Activated CD4-positive, alpha-beta memory T cell treated with anti-CD3 and anti-CD28 coated beads, Interleukin-2, amount 10 ng/mL, durations not matched to agents 7 days and 5 days (primary cell): ENCODE measurements at regions not wholly inside any gene's neighbourhood (a gene's known extent, or its start where the extent isn't known, plus 50 kb on each side); places are given as distances from the start of the nearest gene placed in this dataset.
"Not testable (repeated sequence)": the region's sequence is repeated elsewhere in the genome, so short reads cannot be mapped to it uniquely, and the experiment has no call there.

Source experiments
- CTCF ChIA-PET: fragments of 350-600 bp; sonication (Branson Sonifier 250); formaldehyde crosslinking; loops from one replicate; lab custom pipeline; 2021; ENCODE audit warnings: antibody characterized with exemption, inconsistent platforms; lab: Charles Lee
- POLR2A ChIA-PET: fragments of 350-600 bp; sonication (Branson Sonifier 250); formaldehyde crosslinking; loops from one replicate; lab custom pipeline; 2021; ENCODE audit warnings: antibody characterized with exemption; lab: Charles Lee
- DNase-seq: peaks from one replicate; pipeline ENCODE4 v3.0.0-alpha.2; 2020
- H3K27ac Mint-ChIP-seq: one replicate; pipeline ENCODE4 v1.8.0; 2021; ENCODE audit warnings: mild to moderate bottlenecking, mixed read lengths
- H3K27me3 Mint-ChIP-seq: one replicate; pipeline ENCODE4 v1.8.0; 2021; ENCODE audit warnings: mixed read lengths
- H3K36me3 Mint-ChIP-seq: one replicate; pipeline ENCODE4 v1.8.0; 2021; ENCODE audit warnings: low read depth, mixed read lengths
- H3K4me1 Mint-ChIP-seq: one replicate; pipeline ENCODE4 v1.8.0; 2021; ENCODE audit warnings: mixed read lengths
- H3K4me3 Mint-ChIP-seq: one replicate; pipeline ENCODE4 v1.8.0; 2021; ENCODE audit warnings: mild to moderate bottlenecking, mixed read lengths
- H3K9me3 Mint-ChIP-seq: one replicate; pipeline ENCODE4 v1.8.0; 2021; ENCODE audit warnings: mixed read lengths

GRCh38 chr21:35982717-35983116 lies 77.6 kb downstream of the SETD4 start:
- Mint-ChIP-seq H3K27me3 (peaks cover 18% of the 10 kb centered on the region), H3K4me1 (no peaks in the 10 kb centered on the region), H3K9me3 (no peaks in the 10 kb centered on the region), H3K36me3 (no peaks in the 10 kb centered on the region), H3K27ac (no peak overlapping the region), H3K4me3 (no peak overlapping the region)
- no peak for DNase-seq
- ChIA-PET CTCF (no interaction called here), POLR2A (no interaction called here)

DNA sequence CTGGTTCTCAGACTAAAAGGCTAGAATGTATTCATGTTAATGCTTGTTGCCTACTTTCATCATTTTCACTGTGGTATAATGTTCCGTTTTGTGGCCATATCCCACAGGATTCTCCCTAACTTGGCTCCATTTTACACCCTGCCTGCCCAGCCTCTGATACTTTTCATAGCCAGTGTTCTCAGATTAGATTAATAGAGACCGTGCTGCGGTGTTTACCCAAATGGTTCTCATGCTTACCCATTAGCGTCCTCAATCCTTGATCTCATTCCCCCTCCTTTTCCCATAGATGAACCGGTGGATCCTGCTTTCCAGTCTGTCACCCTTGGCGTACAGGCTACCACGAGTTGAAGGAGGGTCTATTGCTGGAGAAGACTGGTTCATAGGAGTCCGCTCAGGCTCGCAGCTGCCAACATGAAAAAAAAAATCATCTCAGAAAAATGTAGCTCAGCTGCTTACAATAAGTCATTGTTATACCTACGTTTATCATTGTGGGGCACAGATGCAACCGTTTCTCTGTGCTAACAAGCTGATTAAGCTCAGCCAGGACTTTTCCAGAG lies 78.7 kb downstream of the SETD4 start:
- H3K27ac Mint-ChIP-seq = no peak overlapping the region
- ChIA-PET POLR2A (no interaction called here), CTCF (no interaction called here)
- no peaks in the 10 kb centered on the region for H3K36me3 Mint-ChIP-seq
- peaks cover 13% of the 10 kb centered on the region for H3K27me3 Mint-ChIP-seq
- no peak for DNase-seq
- no peaks in the 10 kb centered on the region for H3K4me1 Mint-ChIP-seq
- H3K9me3 Mint-ChIP-seq = no peaks in the 10 kb centered on the region
- H3K4me3 Mint-ChIP-seq = no peak overlapping the region

DNA sequence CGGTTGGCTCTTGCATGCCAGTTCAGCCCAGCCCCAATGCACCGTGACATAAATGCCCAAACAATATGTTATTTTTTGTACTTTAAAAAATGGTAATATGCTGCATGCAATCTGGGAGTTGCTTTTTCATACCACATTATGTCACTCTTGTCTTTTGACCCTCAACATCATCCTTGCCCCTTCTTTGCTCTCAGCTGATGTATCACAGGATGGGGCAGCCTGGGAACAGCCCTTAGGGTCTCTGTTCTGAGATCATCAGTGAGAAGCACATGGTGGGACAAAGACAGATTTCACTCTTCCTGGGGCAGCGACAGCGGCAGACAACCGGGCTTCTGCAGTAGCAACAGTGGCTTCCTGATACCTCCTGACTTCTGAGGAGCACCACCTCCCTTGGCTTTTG lies 79.5 kb downstream of the SETD4 start:
- H3K27me3 Mint-ChIP-seq = peaks cover 10% of the 10 kb centered on the region
- no peaks in the 10 kb centered on the region for H3K4me1 Mint-ChIP-seq

GRCh38 chr21:35977860-35978259 lies 82.5 kb downstream of the SETD4 start:
- H3K4me1 Mint-ChIP-seq, POLR2A ChIA-PET: not testable (repeated sequence)

More for the DNA sequence above, 79.5 kb downstream of the SETD4 start:
- no peaks in the 10 kb centered on the region for H3K9me3 Mint-ChIP-seq
- H3K36me3 Mint-ChIP-seq = no peaks in the 10 kb centered on the region
- DNase-seq = no peak
- POLR2A ChIA-PET = no interaction called here
- CTCF ChIA-PET = interaction anchor here (2.0 kb wide), 1 partner anchor 132 kb away, joined by 5 read pairs; no protein-coding TSS in a partner anchor
- H3K4me3 Mint-ChIP-seq = no peak overlapping the region
- H3K27ac Mint-ChIP-seq = no peak overlapping the region

DNA sequence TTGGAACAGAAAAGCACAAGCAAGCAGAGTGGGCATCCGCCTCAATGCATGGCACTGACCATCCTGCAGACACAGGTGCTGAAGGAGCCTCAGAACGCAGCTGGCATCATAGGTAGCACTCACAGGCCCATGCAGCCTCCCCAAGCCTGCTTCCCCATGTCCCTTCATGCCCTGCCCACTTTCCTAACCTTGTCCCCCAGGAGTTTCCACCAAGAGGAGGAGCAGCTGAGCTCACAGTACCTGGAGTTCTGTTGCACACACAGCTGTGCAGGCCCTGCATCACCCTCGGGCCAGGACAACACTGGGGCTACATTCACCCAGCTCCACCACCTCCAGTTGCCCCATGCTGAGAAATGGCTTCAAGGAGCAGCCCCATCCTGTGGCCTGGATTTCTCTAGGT lies 83.4 kb downstream of the SETD4 start:
- ChIA-PET POLR2A (no interaction called here), CTCF (no interaction called here)
- Mint-ChIP-seq H3K27ac (no peak overlapping the region), H3K4me1 (no peaks in the 10 kb centered on the region), H3K27me3 (peaks cover 9% of the 10 kb centered on the region), H3K9me3 (no peaks in the 10 kb centered on the region), H3K36me3 (no peaks in the 10 kb centered on the region), H3K4me3 (no peak overlapping the region)
- DNase-seq = no peak

More at GRCh38 chr21:35977860-35978259, 82.5 kb downstream of the SETD4 start:
- H3K27ac Mint-ChIP-seq, H3K9me3 Mint-ChIP-seq, H3K4me3 Mint-ChIP-seq, H3K36me3 Mint-ChIP-seq, CTCF ChIA-PET, DNase-seq: not testable (repeated sequence)
- peaks cover 13% of the 10 kb centered on the region for H3K27me3 Mint-ChIP-seq

DNA sequence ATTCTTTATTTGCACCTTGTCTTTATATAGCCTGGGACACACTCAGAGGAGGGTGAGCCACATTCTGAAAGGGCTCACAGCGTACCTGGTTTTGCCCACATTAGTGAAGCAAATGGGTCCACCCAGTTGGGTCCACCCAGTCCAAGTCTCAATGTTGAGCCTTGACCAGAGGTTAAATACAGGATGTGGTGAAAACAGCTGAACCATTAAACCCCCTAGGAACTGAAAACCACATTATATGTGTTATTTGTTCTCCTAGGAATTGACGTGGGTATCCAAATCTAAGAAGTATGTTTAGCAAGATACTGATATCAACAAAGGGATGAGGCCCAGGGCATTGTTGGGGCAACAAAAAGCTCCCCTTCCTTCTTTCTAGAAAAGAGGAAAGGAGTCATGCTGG lies 83.8 kb downstream of the SETD4 start:
- ChIA-PET POLR2A (no interaction called here), CTCF (no interaction called here)
- Mint-ChIP-seq H3K36me3 (no peaks in the 10 kb centered on the region), H3K27ac (no peak overlapping the region), H3K4me3 (no peak overlapping the region), H3K9me3 (no peaks in the 10 kb centered on the region), H3K4me1 (no peaks in the 10 kb centered on the region), H3K27me3 (peaks cover 9% of the 10 kb centered on the region)
- DNase-seq = no peak

GRCh38 chr21:35974775-35975174 lies 85.6 kb downstream of the SETD4 start:
- H3K27ac Mint-ChIP-seq = no peak overlapping the region
- no peaks in the 10 kb centered on the region for H3K9me3 Mint-ChIP-seq
- CTCF ChIA-PET = no interaction called here
- no peak overlapping the region for H3K4me3 Mint-ChIP-seq
- no peaks in the 10 kb centered on the region for H3K4me1 Mint-ChIP-seq
- no peaks in the 10 kb centered on the region for H3K36me3 Mint-ChIP-seq
- DNase-seq = no peak
- H3K27me3 Mint-ChIP-seq = peaks cover 7% of the 10 kb centered on the region
- POLR2A ChIA-PET = no interaction called here

DNA sequence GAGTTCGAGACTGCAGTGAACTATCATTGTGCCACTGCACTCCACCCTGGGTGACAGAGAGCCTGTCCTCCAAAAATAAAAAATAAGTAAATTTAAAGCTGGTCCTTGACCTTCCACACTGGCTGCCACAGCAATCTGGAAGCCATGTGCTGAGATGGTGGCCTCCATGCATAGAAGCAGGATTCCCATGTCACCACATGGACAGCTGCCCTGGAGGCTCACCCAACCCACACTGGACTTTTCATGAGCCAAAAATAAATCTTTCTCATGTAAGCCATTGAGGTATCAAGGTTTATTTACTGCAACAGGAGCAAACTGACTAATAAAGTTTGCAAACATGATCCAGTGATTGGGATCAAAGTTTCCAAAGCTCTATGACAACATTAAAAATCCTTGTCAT lies 88.5 kb downstream of the SETD4 start:
- ChIA-PET POLR2A (no interaction called here), CTCF (no interaction called here)
- H3K27me3 Mint-ChIP-seq = peaks cover 3% of the 10 kb centered on the region
- DNase-seq = no peak
- H3K36me3 Mint-ChIP-seq = no peaks in the 10 kb centered on the region
- no peak overlapping the region for H3K27ac Mint-ChIP-seq
- no peaks in the 10 kb centered on the region for H3K4me1 Mint-ChIP-seq
- no peaks in the 10 kb centered on the region for H3K9me3 Mint-ChIP-seq
- H3K4me3 Mint-ChIP-seq = no peak overlapping the region

DNA sequence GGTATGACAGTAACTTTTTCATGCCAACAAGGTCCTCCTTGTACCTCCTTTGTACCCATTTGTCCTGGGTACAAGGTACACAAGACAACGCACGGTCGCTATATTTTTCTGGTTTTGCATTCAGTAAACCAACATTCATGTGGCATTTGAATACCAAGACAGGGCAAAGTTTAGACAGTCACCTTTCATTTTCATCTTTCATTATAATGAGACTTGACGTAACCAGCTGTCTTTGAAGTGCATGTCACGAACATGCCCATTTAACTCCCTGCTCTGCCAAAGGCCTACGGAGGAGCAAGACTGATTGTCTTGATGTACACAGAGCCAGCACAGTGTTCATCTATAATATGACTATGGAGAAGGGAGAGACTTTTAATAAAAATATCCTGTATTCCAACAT lies 91.0 kb downstream of the SETD4 start:
- POLR2A ChIA-PET = no interaction called here
- no peak overlapping the region for H3K27ac Mint-ChIP-seq
- no peaks in the 10 kb centered on the region for H3K36me3 Mint-ChIP-seq
- peaks cover 3% of the 10 kb centered on the region for H3K27me3 Mint-ChIP-seq
- H3K4me3 Mint-ChIP-seq = no peak overlapping the region
- CTCF ChIA-PET = no interaction called here
- H3K9me3 Mint-ChIP-seq = no peaks in the 10 kb centered on the region
- no peak for DNase-seq
- H3K4me1 Mint-ChIP-seq = no peaks in the 10 kb centered on the region

DNA sequence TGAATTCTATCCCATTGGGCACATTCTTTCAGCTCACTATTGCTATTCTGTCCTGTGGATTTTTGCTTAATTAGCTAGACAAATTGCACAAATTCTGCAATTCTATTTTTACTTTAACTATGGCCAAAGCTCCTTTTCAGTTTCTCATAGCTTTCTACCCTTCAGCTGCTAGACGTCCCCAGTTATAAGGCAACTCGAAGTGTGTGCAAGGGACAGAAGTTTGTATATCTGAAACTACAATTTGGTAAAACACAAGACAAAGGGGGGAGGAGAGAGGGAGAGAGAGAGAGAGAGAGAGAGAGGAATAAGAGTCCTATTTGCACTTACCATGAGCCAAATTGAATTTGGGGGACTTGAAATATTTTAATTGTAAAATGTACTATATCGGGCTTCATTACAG lies 91.8 kb downstream of the SETD4 start:
- Mint-ChIP-seq H3K36me3 (no peaks in the 10 kb centered on the region), H3K4me3 (no peak overlapping the region), H3K27ac (no peak overlapping the region), H3K9me3 (no peaks in the 10 kb centered on the region), H3K27me3 (peaks cover 1% of the 10 kb centered on the region), H3K4me1 (no peaks in the 10 kb centered on the region)
- CTCF ChIA-PET = no interaction called here
- DNase-seq = no peak
- POLR2A ChIA-PET = no interaction called here

DNA sequence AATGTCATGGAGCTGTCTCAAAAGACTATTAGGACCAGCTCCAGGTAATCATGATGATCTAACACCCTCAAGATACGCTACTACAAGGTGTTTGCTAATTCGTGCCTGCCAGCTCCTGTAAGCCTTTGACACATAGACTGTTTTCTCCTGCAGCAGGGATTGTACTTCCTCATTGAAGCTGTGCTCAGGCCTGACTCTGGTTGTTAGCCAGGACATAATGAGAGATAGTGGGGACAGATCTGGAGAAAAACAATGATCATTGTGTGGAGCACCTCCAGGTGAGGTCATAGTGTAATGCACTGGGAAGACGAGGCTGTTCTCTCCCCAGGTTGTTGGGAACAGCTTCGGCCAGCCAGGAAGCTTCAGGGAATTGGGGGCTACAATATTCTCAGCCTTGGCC lies 94.6 kb downstream of the SETD4 start:
- H3K27me3 Mint-ChIP-seq = peaks cover 6% of the 10 kb centered on the region
- DNase-seq = no peak
- ChIA-PET CTCF (no interaction called here), POLR2A (no interaction called here)
- H3K36me3 Mint-ChIP-seq = no peaks in the 10 kb centered on the region
- no peaks in the 10 kb centered on the region for H3K9me3 Mint-ChIP-seq
- H3K27ac Mint-ChIP-seq = no peak overlapping the region
- H3K4me1 Mint-ChIP-seq = no peaks in the 10 kb centered on the region
- no peak overlapping the region for H3K4me3 Mint-ChIP-seq

- ChIA-PET CTCF (no interaction called here), POLR2A (no interaction called here)
- no peak for DNase-seq
Measured at GRCh38 chr21:35963920-35964451, 96.3 kb downstream of the SETD4 start.

GRCh38 chr21:35962917-35963316 lies 97.4 kb downstream of the SETD4 start:
- H3K36me3 Mint-ChIP-seq = no peaks in the 10 kb centered on the region
- H3K9me3 Mint-ChIP-seq = no peaks in the 10 kb centered on the region
- no peaks in the 10 kb centered on the region for H3K4me1 Mint-ChIP-seq
- no peak overlapping the region for H3K27ac Mint-ChIP-seq
- POLR2A ChIA-PET = no interaction called here
- no peak overlapping the region for H3K4me3 Mint-ChIP-seq
- peaks cover 8% of the 10 kb centered on the region for H3K27me3 Mint-ChIP-seq
- no peak for DNase-seq
- CTCF ChIA-PET = no interaction called here

More at GRCh38 chr21:35963920-35964451, 96.3 kb downstream of the SETD4 start:
- H3K4me1 Mint-ChIP-seq = no peaks in the 10 kb centered on the region
- H3K27ac Mint-ChIP-seq = no peak overlapping the region
- peaks cover 8% of the 10 kb centered on the region for H3K27me3 Mint-ChIP-seq
- H3K4me3 Mint-ChIP-seq = no peak overlapping the region
- no peaks in the 10 kb centered on the region for H3K9me3 Mint-ChIP-seq
- H3K36me3 Mint-ChIP-seq = no peaks in the 10 kb centered on the region

- DNase-seq = no peak
- no peaks in the 10 kb centered on the region for H3K36me3 Mint-ChIP-seq
- H3K9me3 Mint-ChIP-seq = no peaks in the 10 kb centered on the region
- peaks cover 7% of the 10 kb centered on the region for H3K27me3 Mint-ChIP-seq
- ChIA-PET POLR2A (no interaction called here), CTCF (no interaction called here)
- no peak overlapping the region for H3K27ac Mint-ChIP-seq
- no peak overlapping the region for H3K4me3 Mint-ChIP-seq
- no peaks in the 10 kb centered on the region for H3K4me1 Mint-ChIP-seq
Measured at GRCh38 chr21:35954066-35954465, 106.3 kb downstream of the SETD4 start.
